IMR-90 (cell line): ENCODE measurements at regions not wholly inside any gene's neighbourhood (a gene's known extent, or its start where the extent isn't known, plus 50 kb on each side); places are given as distances from the start of the nearest gene placed in this dataset.
A peak's percentile ranks its signal among the peaks of the same experiment; 100 is the strongest.

Experiments
- ATAC-seq: fragments of 200-7000 bp; cut with Tn5 transposase; 2 replicates; pipeline ENCODE4 v1.9.1; 2020; ENCODE audit warnings: low read depth, mild to moderate bottlenecking, moderate library complexity
- BruUV-seq: library from RNA; stranded (reverse); fragments of 400-500 nt; replicated peaks from 2 replicates; lab custom pipeline; 2021; lab: Mats Ljungman, UMichigan
- CTCF ChIA-PET: fragments of 300-600 bp; formaldehyde crosslinking; extraction: SDS; loops from one replicate; lab custom pipeline; 2021; ENCODE audit warnings: antibody characterized with exemption; lab: Yijun Ruan, JAX
- POLR2A ChIA-PET: fragments of 300-600 bp; sonication (Branson Sonifier 250); formaldehyde crosslinking; loops from one replicate; lab custom pipeline; 2022; ENCODE audit warnings: antibody characterized with exemption; ENCODE audit not compliant: unreplicated experiment; lab: Charles Lee
- DNase-seq: peaks from one replicate; pipeline ENCODE4 v3.0.0; 2013
- H2AFZ ChIP-seq: replicated peaks from 2 replicates; pipeline ENCODE3; 2013; ENCODE audit warnings: low read length, mild to moderate bottlenecking; ENCODE audit not compliant: poor library complexity
- H2AK5ac ChIP-seq: 2 replicates; pipeline ENCODE4 v1.6.1; 2013; ENCODE audit warnings: low read depth, low read length, inconsistent platforms
- H2AK9ac ChIP-seq: replicated peaks from 2 replicates; pipeline ENCODE3; 2013; ENCODE audit warnings: mild to moderate bottlenecking, low read depth, low read length, moderate library complexity; ENCODE audit not compliant: poor library complexity
- H2BK120ac ChIP-seq: 2 replicates; pipeline ENCODE4 v1.6.1; 2013; ENCODE audit warnings: low read depth, low read length, inconsistent platforms
- H2BK15ac ChIP-seq: 3 replicates; pipeline ENCODE4 v1.6.1; 2013; ENCODE audit warnings: low read depth, low read length, inconsistent platforms
- H2BK20ac ChIP-seq: 2 replicates; pipeline ENCODE4 v1.6.1; 2013; ENCODE audit warnings: low read depth, mild to moderate bottlenecking, inconsistent platforms, low read length, moderate library complexity
- H2BK5ac ChIP-seq: 2 replicates; pipeline ENCODE4 v1.6.1; 2013; ENCODE audit warnings: mild to moderate bottlenecking, low read depth, low read length, inconsistent platforms; ENCODE audit not compliant: poor library complexity, severe bottlenecking
- H3K14ac ChIP-seq: replicated peaks from 2 replicates; pipeline ENCODE4 v1.6.1; 2013; ENCODE audit warnings: low read depth, low read length, inconsistent platforms
- H3K18ac ChIP-seq: 2 replicates; pipeline ENCODE4 v1.6.1; 2013; ENCODE audit warnings: low read depth, low read length, control low read depth
- H3K23ac ChIP-seq: 2 replicates; pipeline ENCODE4 v1.6.1; 2013; ENCODE audit warnings: low read depth, low read length, inconsistent platforms
- H3K27ac ChIP-seq: 2 replicates; pipeline ENCODE4 v1.5.1; 2013; ENCODE audit warnings: mild to moderate bottlenecking, control low read depth, low read length; ENCODE audit not compliant: insufficient read depth
- H3K27me3 ChIP-seq: 2 replicates; pipeline ENCODE4 v1.6.1; 2013; ENCODE audit warnings: low read length; ENCODE audit not compliant: control insufficient read depth, insufficient read depth
- H3K36me3 ChIP-seq: 2 replicates; pipeline ENCODE4 v1.6.1; 2013; ENCODE audit warnings: low read length, mixed read lengths; ENCODE audit not compliant: control insufficient read depth, insufficient read depth
- H3K4ac ChIP-seq: 2 replicates; pipeline ENCODE4 v1.6.1; 2013; ENCODE audit warnings: low read depth, low read length, inconsistent platforms
- H3K4me1 ChIP-seq: 2 replicates; pipeline ENCODE4 v1.6.1; 2013; ENCODE audit warnings: low read length, mixed read lengths; ENCODE audit not compliant: control insufficient read depth, insufficient read depth
- H3K4me2 ChIP-seq: 2 replicates; pipeline ENCODE4 v1.6.1; 2013; ENCODE audit warnings: low read depth, mild to moderate bottlenecking, control low read depth, low read length, moderate library complexity
- H3K4me3 ChIP-seq: 2 replicates; pipeline ENCODE4 v1.5.1; 2013; ENCODE audit warnings: low read depth, mild to moderate bottlenecking, control low read depth, low read length, moderate library complexity; ENCODE audit not compliant: insufficient read depth
- H3K56ac ChIP-seq: 2 replicates; pipeline ENCODE4 v1.6.1; 2013; ENCODE audit warnings: low read length, inconsistent platforms; ENCODE audit not compliant: insufficient read depth; ENCODE audit errors: extremely low read depth
- H3K79me1 ChIP-seq, 2 experiments: 2 replicates each; pipeline ENCODE4 v1.6.1; 2013; ENCODE audit warnings: low read length in 2 of 2, inconsistent platforms in 1 of 2, low read depth in 1 of 2
- H3K9ac ChIP-seq: 2 replicates; pipeline ENCODE4 v1.6.1; 2013; ENCODE audit warnings: low read depth, low read length, control low read depth
- H3K9me1 ChIP-seq: 2 replicates; pipeline ENCODE4 v1.6.1; 2013; ENCODE audit warnings: low read length, inconsistent platforms; ENCODE audit not compliant: insufficient read depth
- H3K9me3 ChIP-seq: 2 replicates; pipeline ENCODE4 v1.6.1; 2013; ENCODE audit warnings: low read length; ENCODE audit not compliant: control insufficient read depth, insufficient read depth
- H4K20me1 ChIP-seq: 2 replicates; pipeline ENCODE4 v1.6.1; 2013; ENCODE audit warnings: low read length, inconsistent platforms; ENCODE audit not compliant: insufficient read depth
- H4K5ac ChIP-seq: 2 replicates; pipeline ENCODE4 v1.6.1; 2013; ENCODE audit warnings: mild to moderate bottlenecking, low read depth, low read length, control low read depth
- H4K8ac ChIP-seq, 2 experiments: 2 replicates each; pipeline ENCODE4 v1.6.1; 2013; ENCODE audit warnings: low read depth in 2 of 2, low read length in 2 of 2, control low read depth in 1 of 2, inconsistent platforms in 1 of 2
- H4K91ac ChIP-seq: 2 replicates; pipeline ENCODE4 v1.6.1; 2013; ENCODE audit warnings: low read depth, low read length, inconsistent platforms; ENCODE audit not compliant: insufficient read depth
- BHLHE40 ChIP-seq: fragments of 150-350 bp; IDR thresholded peaks from 2 replicates; pipeline ENCODE4 v1.6.1; 2016; ENCODE audit warnings: mild to moderate bottlenecking, low read depth, low read length
- FOS ChIP-seq: fragments of 150-350 bp; IDR thresholded peaks from 2 replicates; pipeline ENCODE4 v1.6.1; 2016; ENCODE audit warnings: low read depth, low read length
- RAD21 ChIP-seq: IDR thresholded peaks from 2 replicates; pipeline ENCODE4 v1.6.1; 2012; ENCODE audit warnings: low read length, improper control_type of control experiment
- dilution Hi-C: fragments of 300-500 bp; cut with HindIII; formaldehyde crosslinking; loops from one replicate; pipeline ENCODE4 v1.14.3; 2018; ENCODE audit warnings: low sequenced_read_pairs; ENCODE audit not compliant: unreplicated experiment
- in situ Hi-C: fragments of 300-500 bp; cut with MboI; formaldehyde crosslinking; loops from 3 replicates; pipeline ENCODE4 v1.14.3; 2019; ENCODE audit warnings: low sequenced_read_pairs, inconsistent platforms, mixed read lengths
- intact Hi-C: fragments of 100-400 bp; cut with micrococcal nuclease; formaldehyde crosslinking; loops from 2 replicates; pipeline ENCODE4 v1.10.0; 2022

- no peak overlapping the region for H2BK15ac ChIP-seq
- peak overlapping the region; percentile 63 for H3K4ac ChIP-seq
- no peak overlapping the region for H3K4me2 ChIP-seq
- no peaks in the 10 kb centered on the region for H3K9me3 ChIP-seq
- H2AFZ ChIP-seq = peak overlapping the region; percentile 83
- POLR2A ChIA-PET = no interaction called here
- 0 out of 2 replicates have a peak overlapping the region, but pooled peaks have one; percentile 30 for H3K14ac ChIP-seq
- no peaks in the 10 kb centered on the region for H4K20me1 ChIP-seq
- intact Hi-C loops = loop anchor here (5.0 kb wide), 1 partner anchor 599 kb away; no protein-coding TSS in a partner anchor
- H3K56ac ChIP-seq = peak overlapping the region; percentile 42; the same call in 1 of the 2 replicates
- H2BK20ac ChIP-seq = peak overlapping the region; percentile 76; the same call in 1 of the 2 replicates
- no peaks in the 10 kb centered on the region for H3K79me1 ChIP-seq
- no peak overlapping the region for H3K27ac ChIP-seq
- in situ Hi-C loops = loop anchor here (25.0 kb wide), 1 partner anchor 924 kb away; no protein-coding TSS in a partner anchor
- H3K9me1 ChIP-seq = no peaks in the 10 kb centered on the region
- TF ChIP-seq RAD21 (no peak), BHLHE40 (0 out of 2 replicates have a peak, but pooled peaks have one; percentile 7), FOS (peak; percentile 52)
- peak overlapping the region; percentile 10 for H2BK5ac ChIP-seq
- no TSS peak for BruUV-seq
- H4K5ac ChIP-seq = no peak overlapping the region
- peak overlapping the region; percentile 93 for H2BK120ac ChIP-seq
- H4K91ac ChIP-seq = peak overlapping the region; percentile 76; the same call in 1 of the 2 replicates
- CTCF ChIA-PET = interaction anchor here (1.4 kb wide), 1 partner anchor 11 kb away, joined by 4 read pairs; no protein-coding TSS in a partner anchor
- H3K4me1 ChIP-seq = peaks cover 6% of the 10 kb centered on the region
- no peak overlapping the region for H3K9ac ChIP-seq
- dilution Hi-C loops = no loop called here
- no peaks in the 10 kb centered on the region for H3K36me3 ChIP-seq
- H3K23ac ChIP-seq = no peak overlapping the region; the same call in 1 of the 2 replicates
- H2AK9ac ChIP-seq = no peak overlapping the region
- DNase-seq (peak; percentile 79), ATAC-seq (peak; percentile 92)
- peak overlapping the region; percentile 8 to 58; a peak in 1 of 4 replicates for H4K8ac ChIP-seq
- no peaks in the 10 kb centered on the region for H3K27me3 ChIP-seq
- no peak overlapping the region for H3K4me3 ChIP-seq
- H3K18ac ChIP-seq = no peak overlapping the region
- no peak overlapping the region for H2AK5ac ChIP-seq
Measured at GRCh38 chr4:149885896-149886295, 70.3 kb upstream of the IQCM start.
